GM23338 (cell line): ENCODE measurements at regions not wholly inside any gene's neighbourhood (a gene's known extent, or its start where the extent isn't known, plus 50 kb on each side); places are given as distances from the start of the nearest gene placed in this dataset.

Source experiments
- TF ChIP-seq, protein P1 (sequence below), 2 experiments: fragments of 200-600 bp in 1 of 2; sonication (generic) in 1 of 2; conservative IDR thresholded peaks; 2 replicates each; pipeline versions ENCODE4 v1.5.1 to v1.6.1; 2016 to 2017; ENCODE audit warnings: antibody characterized with exemption in 2 of 2, low read depth in 2 of 2, mild to moderate bottlenecking in 2 of 2, moderate library complexity in 1 of 2
- TF ChIP-seq, protein P2 (sequence below): IDR thresholded peaks from one replicate; pipeline ENCODE4 v1.6.1; 2018; ENCODE audit warnings: antibody characterized with exemption; ENCODE audit not compliant: unreplicated experiment

DNA sequence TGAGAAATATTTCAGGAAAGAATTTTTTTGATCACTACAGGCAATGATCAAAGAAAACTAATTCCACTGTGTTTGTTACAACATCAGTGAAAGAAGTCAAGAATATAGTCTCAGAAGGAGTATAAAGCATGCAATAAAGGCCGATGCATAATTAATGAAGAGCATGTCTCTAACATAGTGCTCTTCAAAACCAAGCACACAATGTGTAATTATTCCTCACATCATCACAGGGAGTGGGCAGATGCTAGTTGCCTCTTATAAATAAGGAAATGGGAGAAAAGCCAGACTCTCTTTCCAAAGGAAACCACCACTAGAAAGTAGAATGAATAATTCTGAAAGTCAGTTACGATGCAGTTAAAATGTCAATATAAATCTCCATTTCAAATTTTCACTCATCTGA is 220.1 kb downstream of the TEX36 start:
- TF ChIP-seq, protein P1, sequence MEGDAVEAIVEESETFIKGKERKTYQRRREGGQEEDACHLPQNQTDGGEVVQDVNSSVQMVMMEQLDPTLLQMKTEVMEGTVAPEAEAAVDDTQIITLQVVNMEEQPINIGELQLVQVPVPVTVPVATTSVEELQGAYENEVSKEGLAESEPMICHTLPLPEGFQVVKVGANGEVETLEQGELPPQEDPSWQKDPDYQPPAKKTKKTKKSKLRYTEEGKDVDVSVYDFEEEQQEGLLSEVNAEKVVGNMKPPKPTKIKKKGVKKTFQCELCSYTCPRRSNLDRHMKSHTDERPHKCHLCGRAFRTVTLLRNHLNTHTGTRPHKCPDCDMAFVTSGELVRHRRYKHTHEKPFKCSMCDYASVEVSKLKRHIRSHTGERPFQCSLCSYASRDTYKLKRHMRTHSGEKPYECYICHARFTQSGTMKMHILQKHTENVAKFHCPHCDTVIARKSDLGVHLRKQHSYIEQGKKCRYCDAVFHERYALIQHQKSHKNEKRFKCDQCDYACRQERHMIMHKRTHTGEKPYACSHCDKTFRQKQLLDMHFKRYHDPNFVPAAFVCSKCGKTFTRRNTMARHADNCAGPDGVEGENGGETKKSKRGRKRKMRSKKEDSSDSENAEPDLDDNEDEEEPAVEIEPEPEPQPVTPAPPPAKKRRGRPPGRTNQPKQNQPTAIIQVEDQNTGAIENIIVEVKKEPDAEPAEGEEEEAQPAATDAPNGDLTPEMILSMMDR (conservative IDR thresholded peaks at IDR 0.05; ENCODE audit: low read depth in 2 of 2) = no peak
- TF ChIP-seq, protein P2, sequence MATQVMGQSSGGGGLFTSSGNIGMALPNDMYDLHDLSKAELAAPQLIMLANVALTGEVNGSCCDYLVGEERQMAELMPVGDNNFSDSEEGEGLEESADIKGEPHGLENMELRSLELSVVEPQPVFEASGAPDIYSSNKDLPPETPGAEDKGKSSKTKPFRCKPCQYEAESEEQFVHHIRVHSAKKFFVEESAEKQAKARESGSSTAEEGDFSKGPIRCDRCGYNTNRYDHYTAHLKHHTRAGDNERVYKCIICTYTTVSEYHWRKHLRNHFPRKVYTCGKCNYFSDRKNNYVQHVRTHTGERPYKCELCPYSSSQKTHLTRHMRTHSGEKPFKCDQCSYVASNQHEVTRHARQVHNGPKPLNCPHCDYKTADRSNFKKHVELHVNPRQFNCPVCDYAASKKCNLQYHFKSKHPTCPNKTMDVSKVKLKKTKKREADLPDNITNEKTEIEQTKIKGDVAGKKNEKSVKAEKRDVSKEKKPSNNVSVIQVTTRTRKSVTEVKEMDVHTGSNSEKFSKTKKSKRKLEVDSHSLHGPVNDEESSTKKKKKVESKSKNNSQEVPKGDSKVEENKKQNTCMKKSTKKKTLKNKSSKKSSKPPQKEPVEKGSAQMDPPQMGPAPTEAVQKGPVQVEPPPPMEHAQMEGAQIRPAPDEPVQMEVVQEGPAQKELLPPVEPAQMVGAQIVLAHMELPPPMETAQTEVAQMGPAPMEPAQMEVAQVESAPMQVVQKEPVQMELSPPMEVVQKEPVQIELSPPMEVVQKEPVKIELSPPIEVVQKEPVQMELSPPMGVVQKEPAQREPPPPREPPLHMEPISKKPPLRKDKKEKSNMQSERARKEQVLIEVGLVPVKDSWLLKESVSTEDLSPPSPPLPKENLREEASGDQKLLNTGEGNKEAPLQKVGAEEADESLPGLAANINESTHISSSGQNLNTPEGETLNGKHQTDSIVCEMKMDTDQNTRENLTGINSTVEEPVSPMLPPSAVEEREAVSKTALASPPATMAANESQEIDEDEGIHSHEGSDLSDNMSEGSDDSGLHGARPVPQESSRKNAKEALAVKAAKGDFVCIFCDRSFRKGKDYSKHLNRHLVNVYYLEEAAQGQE = no peak
